ENCODE measurements at regions not wholly inside any gene's neighbourhood (a gene's known extent, or its start where the extent isn't known, plus 50 kb on each side); places are given as distances from the start of the nearest gene placed in this dataset.

DNA sequence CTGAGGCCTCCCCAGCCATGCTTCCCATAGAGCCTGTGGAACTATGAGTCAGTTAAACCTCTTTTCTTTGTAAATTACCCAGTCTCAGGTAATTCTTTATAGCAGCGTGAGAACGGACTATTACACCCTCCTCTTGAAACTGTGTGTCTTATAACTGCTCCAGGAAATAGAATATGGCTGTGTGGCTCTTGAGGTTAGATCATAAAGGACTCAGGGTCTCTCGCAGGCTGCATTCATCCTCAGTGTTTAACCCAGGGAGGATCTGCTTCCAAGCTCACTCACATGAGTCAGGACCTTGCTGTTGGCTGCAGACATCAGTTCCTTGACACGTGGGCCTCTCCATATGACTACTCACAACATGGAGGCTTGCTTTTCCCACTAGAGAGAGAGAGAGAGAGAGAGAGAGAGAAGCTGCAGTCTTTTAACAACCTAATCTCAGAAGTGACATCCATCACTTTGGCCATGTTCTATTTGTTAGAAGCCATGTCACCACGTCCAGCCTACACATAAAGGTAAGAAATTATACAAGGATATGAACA is 114.3 kb upstream of the UBE2E1 start:
- no peaks in the 10 kb centered on the region for H3K9me2 ChIP-seq (replicated peaks; ENCODE audit: control insufficient read depth, low read length)
- no peak overlapping the region for H3K27ac ChIP-seq (ENCODE audit: low read depth, low read length)
- H3K4me2 ChIP-seq (ENCODE audit: low read length), result no peak overlapping the region

GRCh38 chr3:23696842-23697241 is 108.9 kb upstream of the UBE2E1 start:
- Histone ChIP-seq H4K20me1 (ENCODE audit: control insufficient read depth, insufficient read depth, low read depth, low read length) (no peaks in the 10 kb centered on the region), H3K4me2 (ENCODE audit: low read length) (no peak overlapping the region), H3F3A (ENCODE audit: control insufficient read depth, insufficient read depth) (no peaks in the 10 kb centered on the region), H3K4me3 (ENCODE audit: low read length) (no peak overlapping the region), H3K36me3 (ENCODE audit: control insufficient read depth, low read length) (no peaks in the 10 kb centered on the region), H3K4me1 (ENCODE audit: control insufficient read depth, low read length) (no peaks in the 10 kb centered on the region), H3K9me3 (ENCODE audit: control insufficient read depth, insufficient read depth, low read length) (no peaks in the 10 kb centered on the region), H3K9me2 (replicated peaks; ENCODE audit: control insufficient read depth, low read length) (no peaks in the 10 kb centered on the region), H3K27me3 (ENCODE audit: control insufficient read depth, low read length) (0 out of 2 replicates have a peak, but pooled peaks cover 2% of the 10 kb centered on the region), H3K27ac (ENCODE audit: low read depth, low read length) (no peak overlapping the region), H3K79me2 (ENCODE audit: control insufficient read depth, low read length) (no peaks in the 10 kb centered on the region)
- TF ChIP-seq, protein P1, sequence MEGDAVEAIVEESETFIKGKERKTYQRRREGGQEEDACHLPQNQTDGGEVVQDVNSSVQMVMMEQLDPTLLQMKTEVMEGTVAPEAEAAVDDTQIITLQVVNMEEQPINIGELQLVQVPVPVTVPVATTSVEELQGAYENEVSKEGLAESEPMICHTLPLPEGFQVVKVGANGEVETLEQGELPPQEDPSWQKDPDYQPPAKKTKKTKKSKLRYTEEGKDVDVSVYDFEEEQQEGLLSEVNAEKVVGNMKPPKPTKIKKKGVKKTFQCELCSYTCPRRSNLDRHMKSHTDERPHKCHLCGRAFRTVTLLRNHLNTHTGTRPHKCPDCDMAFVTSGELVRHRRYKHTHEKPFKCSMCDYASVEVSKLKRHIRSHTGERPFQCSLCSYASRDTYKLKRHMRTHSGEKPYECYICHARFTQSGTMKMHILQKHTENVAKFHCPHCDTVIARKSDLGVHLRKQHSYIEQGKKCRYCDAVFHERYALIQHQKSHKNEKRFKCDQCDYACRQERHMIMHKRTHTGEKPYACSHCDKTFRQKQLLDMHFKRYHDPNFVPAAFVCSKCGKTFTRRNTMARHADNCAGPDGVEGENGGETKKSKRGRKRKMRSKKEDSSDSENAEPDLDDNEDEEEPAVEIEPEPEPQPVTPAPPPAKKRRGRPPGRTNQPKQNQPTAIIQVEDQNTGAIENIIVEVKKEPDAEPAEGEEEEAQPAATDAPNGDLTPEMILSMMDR (IDR thresholded peaks at IDR 0.05; ENCODE audit: low read depth, low read length, poor library complexity, severe bottlenecking), result no peak
- TF ChIP-seq EZH2phosphoT487 (IDR thresholded peaks at IDR 0.05; ENCODE audit: borderline replicate concordance, low read length), result no peak

More for the DNA sequence above, 114.3 kb upstream of the UBE2E1 start:
- Histone ChIP-seq H3K4me1 (ENCODE audit: control insufficient read depth, low read length) (no peaks in the 10 kb centered on the region), H3K79me2 (ENCODE audit: control insufficient read depth, low read length) (no peaks in the 10 kb centered on the region), H3F3A (ENCODE audit: control insufficient read depth, insufficient read depth) (no peaks in the 10 kb centered on the region), H3K27me3 (ENCODE audit: control insufficient read depth, low read length) (no peaks in the 10 kb centered on the region), H4K20me1 (ENCODE audit: control insufficient read depth, insufficient read depth, low read depth, low read length) (no peaks in the 10 kb centered on the region), H3K4me3 (ENCODE audit: low read length) (no peak overlapping the region), H3K36me3 (ENCODE audit: control insufficient read depth, low read length) (no peaks in the 10 kb centered on the region), H3K9me3 (ENCODE audit: control insufficient read depth, insufficient read depth, low read length) (no peaks in the 10 kb centered on the region)
- TF ChIP-seq EZH2phosphoT487 (IDR thresholded peaks at IDR 0.05; ENCODE audit: borderline replicate concordance, low read length), result no peak

DNA sequence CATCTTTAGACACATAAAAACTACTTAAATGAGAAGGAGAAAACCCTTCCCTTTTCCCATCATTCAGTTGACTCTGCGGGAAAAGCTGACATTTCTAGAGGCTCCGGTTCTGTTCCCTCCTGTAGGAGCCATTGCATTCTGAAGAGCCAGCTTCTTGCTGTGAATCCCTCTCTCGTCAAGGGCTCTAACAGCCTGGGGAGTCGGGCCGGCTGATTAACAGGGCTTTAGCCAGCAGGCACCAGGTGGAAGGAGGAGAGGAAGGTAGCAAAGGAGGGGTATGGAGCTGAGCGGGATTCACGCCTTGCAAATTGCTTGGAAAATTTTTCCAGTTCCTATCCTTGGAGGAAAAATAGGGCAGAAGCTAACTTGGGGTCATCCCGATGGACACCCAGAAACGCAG is 108.3 kb upstream of the UBE2E1 start:
- Histone ChIP-seq H3K9me2 (replicated peaks; ENCODE audit: control insufficient read depth, low read length) (no peaks in the 10 kb centered on the region), H3K27ac (ENCODE audit: low read depth, low read length) (no peak overlapping the region), H3F3A (ENCODE audit: control insufficient read depth, insufficient read depth) (no peaks in the 10 kb centered on the region), H3K9me3 (ENCODE audit: control insufficient read depth, insufficient read depth, low read length) (no peaks in the 10 kb centered on the region), H3K27me3 (ENCODE audit: control insufficient read depth, low read length) (0 out of 2 replicates have a peak, but pooled peaks cover 2% of the 10 kb centered on the region), H3K4me1 (ENCODE audit: control insufficient read depth, low read length) (no peaks in the 10 kb centered on the region), H4K20me1 (ENCODE audit: control insufficient read depth, insufficient read depth, low read depth, low read length) (no peaks in the 10 kb centered on the region), H3K79me2 (ENCODE audit: control insufficient read depth, low read length) (no peaks in the 10 kb centered on the region), H3K36me3 (ENCODE audit: control insufficient read depth, low read length) (no peaks in the 10 kb centered on the region), H3K4me3 (ENCODE audit: low read length) (no peak overlapping the region), H3K4me2 (ENCODE audit: low read length) (no peak overlapping the region)
- no peak for TF ChIP-seq EZH2phosphoT487 (IDR thresholded peaks at IDR 0.05; ENCODE audit: borderline replicate concordance, low read length)
- TF ChIP-seq, protein P1 (IDR thresholded peaks at IDR 0.05; ENCODE audit: low read depth, low read length, poor library complexity, severe bottlenecking), result no peak

- H3K27me3 ChIP-seq (ENCODE audit: control insufficient read depth, low read length), result 0 out of 2 replicates have a peak, but pooled peaks cover 2% of the 10 kb centered on the region
- H3K4me3 ChIP-seq (ENCODE audit: low read length), result no peak overlapping the region
- H3F3A ChIP-seq (ENCODE audit: control insufficient read depth, insufficient read depth), result no peaks in the 10 kb centered on the region
- no peak overlapping the region for H3K4me2 ChIP-seq (ENCODE audit: low read length)
- no peaks in the 10 kb centered on the region for H3K9me3 ChIP-seq (ENCODE audit: control insufficient read depth, insufficient read depth, low read length)
- H3K4me1 ChIP-seq (ENCODE audit: control insufficient read depth, low read length), result no peaks in the 10 kb centered on the region
- no peak overlapping the region for H3K27ac ChIP-seq (ENCODE audit: low read depth, low read length)
- H3K36me3 ChIP-seq (ENCODE audit: control insufficient read depth, low read length), result no peaks in the 10 kb centered on the region
- TF ChIP-seq, protein P1 (IDR thresholded peaks at IDR 0.05; ENCODE audit: low read depth, low read length, poor library complexity, severe bottlenecking), result no peak
- no peak for TF ChIP-seq EZH2phosphoT487 (IDR thresholded peaks at IDR 0.05; ENCODE audit: borderline replicate concordance, low read length)
- no peaks in the 10 kb centered on the region for H3K9me2 ChIP-seq (replicated peaks; ENCODE audit: control insufficient read depth, low read length)
- H4K20me1 ChIP-seq (ENCODE audit: control insufficient read depth, insufficient read depth, low read depth, low read length), result no peaks in the 10 kb centered on the region
- H3K79me2 ChIP-seq (ENCODE audit: control insufficient read depth, low read length), result no peaks in the 10 kb centered on the region
Measured at GRCh38 chr3:23698652-23699313, 107.0 kb upstream of the UBE2E1 start.
